ENCODE measurements at regions not wholly inside any gene's neighbourhood (a gene's known extent, or its start where the extent isn't known, plus 50 kb on each side); places are given as distances from the start of the nearest gene placed in this dataset.

DNA sequence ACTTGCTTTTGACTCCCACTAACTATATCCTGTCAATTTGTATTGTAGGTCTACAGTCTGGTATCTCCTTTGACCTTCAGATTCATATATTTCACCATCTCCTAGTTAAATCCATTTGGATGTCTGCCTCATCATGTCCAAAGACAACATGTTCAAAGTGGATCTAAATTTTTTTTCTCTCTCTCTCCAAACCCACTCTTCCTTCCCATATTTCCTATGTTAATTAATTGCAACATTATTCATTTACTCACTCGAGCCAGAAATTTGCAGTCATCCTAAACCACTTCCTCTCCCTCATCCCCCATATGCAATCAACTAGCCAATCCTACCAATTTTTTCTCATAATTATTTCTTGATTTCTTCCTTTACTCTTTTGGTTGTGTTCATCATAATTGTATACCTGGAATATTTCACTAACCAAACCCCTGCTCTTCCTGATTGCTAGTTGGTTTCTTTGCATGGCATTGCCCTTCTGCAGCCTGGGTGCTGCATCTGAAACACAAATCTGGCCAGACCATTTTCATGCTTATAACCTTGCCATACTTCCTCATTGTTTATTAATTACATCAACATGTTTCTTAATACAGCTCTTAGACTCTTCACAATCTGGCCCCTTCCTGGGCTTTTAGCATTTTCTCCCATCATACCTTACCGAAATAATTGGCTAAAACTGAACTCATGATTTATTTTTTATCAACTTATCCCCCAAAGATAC lies 442.2 kb downstream of the ADAMTS20 start:
- no peak for TF ChIP-seq CTCF (IDR thresholded peaks at IDR 0.05; ENCODE audit: insufficient read depth, low read length)
- TF ChIP-seq REST (IDR thresholded peaks at IDR 0.05; ENCODE audit: insufficient replicate concordance, low read depth), result no peak
- no peak for TF ChIP-seq GABPA (IDR thresholded peaks at IDR 0.05; ENCODE audit: low read depth)
- TF ChIP-seq POLR2AphosphoS5 (IDR thresholded peaks at IDR 0.05; ENCODE audit: low read depth), result no peak

Data from HL-60 (cell line).